ENCODE measurements at regions not wholly inside any gene's neighbourhood (a gene's known extent, or its start where the extent isn't known, plus 50 kb on each side); places are given as distances from the start of the nearest gene placed in this dataset.
"Not testable (repeated sequence)": the region's sequence is repeated elsewhere in the genome, so short reads cannot be mapped to it uniquely, and the experiment has no call there.

GRCh38 chr1:198809247-198809646, 170.4 kb downstream of the PTPRC start:
- ATAC-seq (no peak), DNase-seq (no peak)
- intact Hi-C loops (cut with DNase I, micrococcal nuclease): no loop called here

GRCh38 chr1:198811449-198811848, 172.6 kb downstream of the PTPRC start:
- no peak for ATAC-seq
- DNase-seq: no peak

DNA sequence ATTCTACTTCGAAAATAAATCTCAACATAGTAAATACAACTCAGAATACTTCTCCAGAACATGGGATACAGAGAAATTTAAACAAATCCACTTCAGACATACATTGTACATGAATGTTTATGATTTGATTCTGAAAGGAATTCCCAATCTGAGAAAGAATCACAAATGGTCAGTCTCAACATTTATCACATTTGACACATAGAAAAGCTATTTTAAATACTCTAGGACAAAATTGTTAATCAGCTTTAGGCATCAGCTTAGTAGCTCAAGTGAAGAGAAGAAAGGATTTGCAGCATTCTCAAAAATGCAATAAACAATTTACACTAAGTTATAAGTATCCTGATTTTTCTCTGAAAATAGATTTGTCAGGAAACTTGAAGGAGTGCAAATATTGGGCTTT, 184.8 kb downstream of the PTPRC start:
- intact Hi-C loops (cut with DNase I, micrococcal nuclease): no loop called here
- no peak for DNase-seq

More at GRCh38 chr1:198811449-198811848, 172.6 kb downstream of the PTPRC start:
- intact Hi-C loops (cut with DNase I, micrococcal nuclease): no loop called here

DNA sequence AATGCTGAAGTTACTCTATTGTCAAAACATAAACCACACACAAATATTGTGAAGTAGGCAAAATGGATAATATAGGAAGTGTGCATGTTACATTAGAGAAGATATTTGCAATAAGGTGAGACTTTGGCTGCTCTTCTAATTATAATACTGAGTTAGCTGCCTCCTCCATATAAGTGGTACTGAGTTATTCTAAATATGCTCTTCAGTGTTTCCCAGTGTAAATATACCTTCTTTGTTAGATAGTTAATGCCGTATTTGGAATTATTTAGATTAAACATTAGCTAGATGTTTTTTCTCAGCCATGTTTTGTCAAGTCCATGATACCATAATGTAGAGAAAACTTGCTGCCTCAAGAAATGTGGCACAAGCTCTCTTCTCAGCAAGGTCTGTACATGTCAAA, 186.4 kb downstream of the PTPRC start:
- DNase-seq (no peak), ATAC-seq (no peak)
- intact Hi-C loops (cut with DNase I, micrococcal nuclease): no loop called here

More for the DNA sequence above, 184.8 kb downstream of the PTPRC start:
- no peak for ATAC-seq

DNA sequence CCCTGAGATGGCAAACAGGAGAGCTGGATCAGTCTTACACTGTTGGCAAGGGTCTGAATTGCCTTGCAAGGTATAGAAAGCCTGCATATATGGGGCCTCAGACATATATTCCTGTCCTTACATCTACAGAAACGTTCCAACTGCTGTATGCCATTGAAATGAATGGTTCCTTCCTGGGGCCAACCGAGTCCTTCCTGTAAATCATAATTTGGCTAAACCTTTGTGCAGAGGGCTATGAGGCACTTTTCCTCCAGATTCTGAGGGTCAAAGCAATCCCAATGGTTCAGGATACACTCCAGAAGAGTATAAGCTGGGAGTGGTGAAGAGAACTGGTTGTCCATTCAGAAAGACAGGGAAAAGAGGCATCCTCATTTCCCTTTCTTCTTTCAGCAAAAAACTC, 190.5 kb downstream of the PTPRC start:
- ATAC-seq (no peak), DNase-seq (no peak)
- intact Hi-C loops (cut with DNase I, micrococcal nuclease): no loop called here

GRCh38 chr1:198829944-198830343, 191.1 kb downstream of the PTPRC start:
- DNase-seq (no peak), ATAC-seq (no peak)
- intact Hi-C loops (cut with DNase I, micrococcal nuclease): no loop called here

DNA sequence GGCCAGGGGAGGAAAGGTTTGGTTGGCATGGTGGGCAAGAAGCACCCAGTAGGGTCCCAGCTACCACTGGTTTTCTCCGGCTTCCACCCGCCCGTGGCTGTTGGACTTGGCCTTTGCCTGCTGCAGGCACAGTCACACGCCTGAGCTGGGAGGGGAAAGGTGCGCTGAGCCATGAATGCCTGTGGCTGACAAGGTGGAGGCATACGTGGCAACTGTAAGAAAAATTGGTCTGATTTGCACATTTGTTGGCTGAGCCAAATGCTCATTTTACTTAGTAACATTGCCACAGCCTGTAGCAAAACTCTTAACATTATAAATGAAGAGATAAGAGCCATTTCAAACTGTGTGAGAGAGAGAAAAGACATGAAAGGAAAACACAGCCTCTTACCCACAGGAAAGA, 191.6 kb downstream of the PTPRC start:
- no peak for DNase-seq
- ATAC-seq: no peak
- intact Hi-C loops (cut with DNase I, micrococcal nuclease): no loop called here

- no peak for DNase-seq
- ATAC-seq: no peak
- intact Hi-C loops (cut with DNase I, micrococcal nuclease): no loop called here
Measured at GRCh38 chr1:198833706-198834503, 195.1 kb downstream of the PTPRC start.

DNA sequence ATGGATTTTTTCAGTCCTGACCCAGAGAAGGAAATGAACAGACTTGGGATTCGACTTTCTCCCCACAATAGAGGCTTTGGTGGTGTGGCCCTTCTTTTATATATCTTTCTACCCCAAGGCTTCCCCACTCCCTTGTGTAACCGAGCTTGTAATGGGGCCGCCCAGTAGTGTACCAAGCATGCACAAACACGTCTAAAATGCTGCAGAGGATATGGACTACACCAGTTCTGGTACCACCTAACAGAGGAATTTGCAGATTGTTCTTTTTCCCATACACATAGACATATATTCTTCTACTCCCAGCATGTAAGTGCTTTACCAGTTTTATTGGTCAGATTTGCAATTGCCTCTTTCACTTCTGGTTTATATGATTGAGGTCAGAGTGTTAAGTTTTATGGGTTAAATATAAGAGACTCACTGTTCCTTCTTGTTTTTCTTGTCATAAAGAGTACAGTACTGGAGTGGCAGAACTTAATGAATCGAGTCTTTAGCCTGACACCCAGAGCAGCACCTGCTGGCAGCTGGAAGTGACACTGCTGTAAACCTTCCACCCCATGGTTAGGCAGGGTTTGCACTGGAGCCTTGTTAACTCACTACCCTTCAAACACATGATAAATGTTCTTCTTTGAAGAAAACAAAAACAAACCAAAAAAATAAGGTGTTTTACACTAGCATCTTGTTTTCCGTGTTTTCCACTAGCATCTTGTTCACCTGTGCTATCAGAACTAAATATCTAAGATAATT, 198.6 kb downstream of the PTPRC start:
- ATAC-seq (peak; percentile 96), DNase-seq (peak; percentile 44 to 71)
- intact Hi-C loops (cut with DNase I, micrococcal nuclease): no loop called here

DNA sequence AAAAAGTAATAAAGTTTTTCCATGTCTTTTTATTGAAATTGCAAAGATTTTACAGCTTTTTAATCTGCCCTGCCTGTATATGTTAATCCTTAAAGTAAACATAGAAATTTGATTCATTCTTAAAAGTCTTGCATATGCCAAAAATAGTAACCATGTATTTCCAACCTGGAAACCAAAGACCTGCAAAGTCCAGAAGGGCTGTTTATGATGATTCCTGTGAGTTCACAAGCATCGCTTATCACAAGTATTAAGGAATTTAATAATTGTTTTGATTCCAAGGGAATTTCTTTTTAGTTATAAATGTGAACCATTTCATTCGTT, 199.1 kb downstream of the PTPRC start:
- intact Hi-C loops (cut with DNase I, micrococcal nuclease): no loop called here

DNA sequence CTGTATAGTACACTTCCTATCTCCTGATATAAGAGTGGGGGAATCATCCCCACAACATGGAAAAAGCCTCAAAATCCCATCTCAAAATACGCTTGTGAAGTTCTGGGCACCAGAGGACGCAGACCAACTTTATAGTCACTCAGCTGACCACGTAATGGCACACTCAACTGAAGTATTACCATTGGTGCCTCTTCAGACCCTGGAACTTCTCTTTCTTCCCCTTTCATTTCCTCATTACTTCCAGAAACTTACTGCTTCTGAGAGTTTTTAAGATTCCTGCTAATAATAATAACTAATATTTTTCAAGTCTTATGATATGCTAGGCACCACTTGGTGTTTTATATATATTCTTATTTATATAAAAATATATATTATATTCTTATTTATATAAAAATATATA, 202.6 kb downstream of the PTPRC start:
- no peak for DNase-seq
- ATAC-seq: no peak
- intact Hi-C loops (cut with DNase I, micrococcal nuclease): no loop called here

More for the DNA sequence above, 199.1 kb downstream of the PTPRC start:
- ATAC-seq (no peak), DNase-seq (no peak)

DNA sequence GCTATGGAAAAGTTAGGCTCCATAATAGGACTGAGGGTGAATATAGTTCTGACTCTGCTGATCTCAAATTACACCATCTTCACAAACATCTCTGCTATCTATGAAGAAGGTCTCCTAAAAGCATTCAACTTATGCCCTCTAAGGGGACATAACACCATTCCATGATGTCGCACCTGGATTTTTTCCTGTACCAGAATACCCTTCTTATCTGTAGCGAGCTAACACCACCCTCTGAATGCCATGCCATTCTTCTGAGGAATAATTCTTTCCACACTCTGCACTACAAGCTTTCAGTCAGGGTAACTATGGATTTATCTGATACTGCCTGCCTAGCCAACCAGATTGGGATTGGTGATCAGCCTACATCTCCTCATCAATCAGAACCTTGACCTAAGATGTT, 203.8 kb downstream of the PTPRC start:
- DNase-seq: no peak
- intact Hi-C loops (cut with DNase I, micrococcal nuclease): no loop called here
- ATAC-seq: no peak

DNA sequence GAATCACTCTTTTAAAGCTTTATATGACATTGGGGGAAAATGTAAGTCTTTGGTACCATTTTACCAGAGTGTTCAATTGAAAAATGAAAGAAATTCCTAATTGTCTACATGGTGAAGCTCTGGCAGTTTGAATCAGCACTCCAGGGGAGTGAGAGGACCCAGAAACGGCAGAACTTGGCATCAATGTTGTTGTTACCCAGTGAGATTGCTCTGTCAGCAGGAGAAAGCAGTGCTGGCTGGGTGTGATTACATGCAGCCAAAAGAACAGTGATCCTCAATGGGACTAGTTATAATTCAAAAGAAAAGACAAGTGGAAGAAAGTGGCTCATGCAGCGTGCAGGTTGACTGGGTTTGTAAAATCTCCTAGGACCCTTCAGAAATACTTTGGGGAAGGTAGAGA, 206.4 kb downstream of the PTPRC start:
- intact Hi-C loops (cut with DNase I, micrococcal nuclease): no loop called here
- no peak for ATAC-seq
- no peak for DNase-seq

DNA sequence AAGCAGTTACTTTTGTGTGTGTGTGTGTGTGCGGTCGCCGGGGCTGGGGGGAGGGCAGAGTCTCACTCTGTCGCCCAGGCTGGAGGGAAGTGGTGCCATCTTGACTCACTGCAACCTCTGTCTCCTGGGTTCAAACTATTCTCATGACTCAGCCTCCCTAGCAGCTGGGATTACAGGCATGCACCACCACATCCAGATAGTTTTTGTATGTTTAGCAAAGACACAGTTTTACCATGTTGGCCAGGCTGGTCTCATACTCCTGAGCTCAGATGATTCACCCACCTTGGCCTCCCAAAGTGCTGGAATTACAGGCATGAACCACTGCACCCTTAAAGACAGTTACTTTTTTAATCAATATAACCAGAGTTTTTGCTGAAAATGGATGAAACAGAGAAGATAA, 207.0 kb downstream of the PTPRC start:
- ATAC-seq: no peak
- intact Hi-C loops (cut with DNase I, micrococcal nuclease): no loop called here

GRCh38 chr1:198846556-198846955, 207.7 kb downstream of the PTPRC start:
- DNase-seq (no peak), ATAC-seq (no peak)
- intact Hi-C loops (cut with DNase I, micrococcal nuclease): no loop called here

More for the DNA sequence above, 207.0 kb downstream of the PTPRC start:
- no peak for DNase-seq

DNA sequence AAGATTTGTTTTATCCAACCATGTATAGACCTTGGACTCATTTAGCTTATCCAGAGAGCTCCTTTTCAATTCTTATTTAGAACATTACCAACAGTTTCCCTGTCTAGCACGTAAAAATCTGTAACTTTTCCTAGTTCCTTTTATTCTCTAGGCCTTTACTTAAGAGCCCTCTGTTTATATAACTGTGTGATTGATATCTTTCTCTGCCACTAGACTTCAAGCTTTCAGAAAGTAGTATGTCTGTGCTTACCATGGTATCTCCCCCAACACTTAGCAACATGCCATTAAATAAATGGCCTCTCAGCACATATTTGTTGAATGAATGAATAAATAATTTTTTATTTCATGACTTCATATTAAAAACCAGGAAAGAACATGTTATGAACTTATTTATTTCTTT, 209.4 kb downstream of the PTPRC start:
- intact Hi-C loops (cut with DNase I, micrococcal nuclease): no loop called here
- no peak for ATAC-seq
- no peak for DNase-seq

DNA sequence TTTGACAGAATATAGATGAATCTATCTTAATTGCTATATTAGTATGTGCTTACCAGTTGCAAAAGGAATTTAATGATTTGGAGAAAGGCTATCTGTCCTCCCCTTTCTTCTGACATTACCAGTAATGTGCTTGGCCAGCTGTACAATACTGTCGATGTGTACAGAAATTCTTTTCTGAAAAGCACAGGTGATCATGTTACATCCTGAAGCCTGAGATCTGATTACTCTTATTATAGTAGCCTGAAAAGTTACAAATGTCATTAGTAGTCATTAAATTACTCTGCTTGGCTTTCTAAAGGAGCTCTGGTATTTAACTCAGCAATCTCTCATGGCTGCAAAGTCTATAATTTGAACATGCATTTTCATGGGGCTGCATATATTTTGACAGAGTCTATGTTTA, 209.8 kb downstream of the PTPRC start:
- ATAC-seq: no peak
- intact Hi-C loops (cut with DNase I, micrococcal nuclease): no loop called here
- DNase-seq: no peak

DNA sequence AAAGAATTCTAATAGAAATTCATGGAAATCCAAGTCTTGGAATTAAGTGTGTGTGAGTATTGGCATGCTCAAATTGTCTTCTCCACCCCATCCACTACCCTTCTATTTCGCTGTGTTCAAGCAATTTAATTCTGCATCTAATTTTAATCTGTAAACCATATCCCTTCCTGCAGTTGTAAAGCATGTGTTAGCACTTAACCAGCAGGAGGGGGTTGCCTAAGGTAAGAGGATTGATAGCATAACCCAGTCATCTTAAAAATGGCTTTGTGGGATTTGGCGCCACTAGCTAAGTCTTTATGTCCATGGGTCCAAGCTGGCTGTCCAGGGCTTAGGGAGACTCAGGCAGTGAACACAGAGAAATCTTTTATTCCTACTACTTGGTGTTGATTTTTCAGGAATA, 210.3 kb downstream of the PTPRC start:
- no peak for ATAC-seq

DNA sequence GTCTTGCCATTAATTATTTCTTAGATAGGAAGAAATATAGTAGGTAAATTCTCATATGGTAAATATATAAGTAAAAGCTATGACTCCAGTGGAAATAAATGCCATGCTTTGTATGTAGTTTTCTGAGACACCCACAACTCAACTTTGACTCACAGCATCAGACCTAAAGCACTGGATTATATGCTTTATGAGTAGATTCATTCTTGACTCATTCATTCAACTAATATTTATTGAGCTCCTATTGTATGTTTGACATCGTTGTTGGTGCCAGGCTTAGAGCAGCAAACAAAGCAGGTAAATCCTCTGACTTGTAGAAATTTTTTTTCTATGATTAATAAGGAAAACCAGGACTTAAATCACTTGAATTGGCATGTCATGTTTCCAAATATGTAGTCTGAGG, 211.4 kb downstream of the PTPRC start:
- ATAC-seq (no peak), DNase-seq (no peak)
- intact Hi-C loops (cut with DNase I, micrococcal nuclease): no loop called here

More for the DNA sequence above, 210.3 kb downstream of the PTPRC start:
- no peak for DNase-seq
- intact Hi-C loops (cut with DNase I, micrococcal nuclease): no loop called here

- intact Hi-C loops (cut with DNase I, micrococcal nuclease); ATAC-seq; DNase-seq: not testable (repeated sequence)
Measured at GRCh38 chr1:198850966-198851365, 212.1 kb downstream of the PTPRC start.

GRCh38 chr1:198856601-198857000, 217.8 kb downstream of the PTPRC start:
- DNase-seq (no peak), ATAC-seq (no peak)
- intact Hi-C loops (cut with DNase I, micrococcal nuclease): no loop called here
